ENCODE measurements at regions not wholly inside any gene's neighbourhood (a gene's known extent, or its start where the extent isn't known, plus 50 kb on each side); places are given as distances from the start of the nearest gene placed in this dataset.

DNA sequence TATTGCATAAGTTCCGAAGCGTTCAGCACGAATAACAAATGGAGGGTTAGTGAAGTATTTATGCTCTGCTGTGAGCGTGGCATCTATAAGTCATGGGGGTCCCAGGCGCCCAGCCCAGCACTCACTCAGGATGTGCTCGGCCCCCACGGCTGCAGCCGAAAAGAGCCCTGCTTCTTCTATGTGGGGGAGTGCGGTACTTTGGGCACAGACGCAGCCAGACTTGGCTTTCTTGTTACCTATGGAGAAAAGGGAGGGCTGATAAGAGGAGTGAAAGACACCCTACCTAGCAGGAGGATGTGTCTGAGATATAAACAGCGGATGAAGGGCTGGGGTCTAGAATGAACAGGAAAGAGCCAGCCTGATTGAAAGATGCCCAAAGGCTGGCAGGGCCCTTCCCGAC lies 51.4 kb downstream of the MRPL36 start:
- Histone ChIP-seq H3K4me1 (replicated peaks; ENCODE audit: insufficient read depth) (no peaks in the 10 kb centered on the region), H4K20me1 (ENCODE audit: insufficient read depth) (no peaks in the 10 kb centered on the region; the same call in 1 of the 2 replicates), H3K27me3 (ENCODE audit: insufficient read depth, low read depth) (peaks cover 100% of the 10 kb centered on the region), H3K27ac (no peak overlapping the region), H3K9me3 (ENCODE audit: insufficient read depth, low read depth) (no peaks in the 10 kb centered on the region), H3F3A (ENCODE audit: insufficient read depth, low read depth) (no peaks in the 10 kb centered on the region), H3K4me2 (no peak overlapping the region), H2AFZ (no peak overlapping the region), H3K36me3 (ENCODE audit: low read depth) (no peaks in the 10 kb centered on the region), H3K79me2 (ENCODE audit: low read depth) (no peaks in the 10 kb centered on the region), H3K4me3 (no peak overlapping the region), H3K9me2 (ENCODE audit: insufficient read depth) (no peaks in the 10 kb centered on the region)
- no peak for DNase-seq
- BruUV-seq (replicated peaks), result no TSS peak
- intact Hi-C loops (cut with micrococcal nuclease; ENCODE audit: unreplicated experiment), result no loop called here
- POLR2A ChIA-PET (ENCODE audit: unreplicated experiment), result no interaction called here
- CTCF ChIA-PET, result no interaction called here
- TF ChIP-seq, protein P1, sequence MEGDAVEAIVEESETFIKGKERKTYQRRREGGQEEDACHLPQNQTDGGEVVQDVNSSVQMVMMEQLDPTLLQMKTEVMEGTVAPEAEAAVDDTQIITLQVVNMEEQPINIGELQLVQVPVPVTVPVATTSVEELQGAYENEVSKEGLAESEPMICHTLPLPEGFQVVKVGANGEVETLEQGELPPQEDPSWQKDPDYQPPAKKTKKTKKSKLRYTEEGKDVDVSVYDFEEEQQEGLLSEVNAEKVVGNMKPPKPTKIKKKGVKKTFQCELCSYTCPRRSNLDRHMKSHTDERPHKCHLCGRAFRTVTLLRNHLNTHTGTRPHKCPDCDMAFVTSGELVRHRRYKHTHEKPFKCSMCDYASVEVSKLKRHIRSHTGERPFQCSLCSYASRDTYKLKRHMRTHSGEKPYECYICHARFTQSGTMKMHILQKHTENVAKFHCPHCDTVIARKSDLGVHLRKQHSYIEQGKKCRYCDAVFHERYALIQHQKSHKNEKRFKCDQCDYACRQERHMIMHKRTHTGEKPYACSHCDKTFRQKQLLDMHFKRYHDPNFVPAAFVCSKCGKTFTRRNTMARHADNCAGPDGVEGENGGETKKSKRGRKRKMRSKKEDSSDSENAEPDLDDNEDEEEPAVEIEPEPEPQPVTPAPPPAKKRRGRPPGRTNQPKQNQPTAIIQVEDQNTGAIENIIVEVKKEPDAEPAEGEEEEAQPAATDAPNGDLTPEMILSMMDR (conservative IDR thresholded peaks at IDR 0.05), result no peak
- TF ChIP-seq EZH2 (IDR thresholded peaks at IDR 0.05; ENCODE audit: low read depth), result no peak

DNA sequence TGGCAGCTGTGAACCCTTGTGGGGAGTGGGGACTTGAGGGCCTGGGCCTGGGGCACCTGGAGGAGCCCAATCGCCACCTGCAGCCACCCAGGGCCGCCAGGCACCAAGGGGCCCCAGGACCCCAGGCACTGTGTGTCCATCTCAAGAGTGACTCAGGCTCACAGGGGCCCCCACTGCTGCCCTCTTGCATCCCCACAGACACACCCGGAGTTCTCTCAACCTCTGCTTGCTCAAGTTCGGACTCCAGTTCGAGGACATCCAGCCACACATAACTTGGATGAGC lies 51.9 kb downstream of the MRPL36 start:
- POLR2A ChIA-PET (ENCODE audit: unreplicated experiment), result no interaction called here
- no peak overlapping the region for H3K4me3 ChIP-seq
- no peak overlapping the region for H3K4me2 ChIP-seq
- H3K36me3 ChIP-seq (ENCODE audit: low read depth), result no peaks in the 10 kb centered on the region
- no peaks in the 10 kb centered on the region for H3K9me3 ChIP-seq (ENCODE audit: insufficient read depth, low read depth)
- H3F3A ChIP-seq (ENCODE audit: insufficient read depth, low read depth), result no peaks in the 10 kb centered on the region
- TF ChIP-seq EZH2 (IDR thresholded peaks at IDR 0.05; ENCODE audit: low read depth), result no peak
- TF ChIP-seq, protein P1 (conservative IDR thresholded peaks at IDR 0.05), result no peak
- H3K27me3 ChIP-seq (ENCODE audit: insufficient read depth, low read depth), result peaks cover 100% of the 10 kb centered on the region
- no peaks in the 10 kb centered on the region for H3K9me2 ChIP-seq (ENCODE audit: insufficient read depth)
- DNase-seq, result no peak
- CTCF ChIA-PET, result no interaction called here
- intact Hi-C loops (cut with micrococcal nuclease; ENCODE audit: unreplicated experiment), result no loop called here
- H3K79me2 ChIP-seq (ENCODE audit: low read depth), result no peaks in the 10 kb centered on the region
- no peak overlapping the region for H2AFZ ChIP-seq
- no TSS peak for BruUV-seq (replicated peaks)
- H3K4me1 ChIP-seq (replicated peaks; ENCODE audit: insufficient read depth), result no peaks in the 10 kb centered on the region
- no peaks in the 10 kb centered on the region; the same call in 1 of the 2 replicates for H4K20me1 ChIP-seq (ENCODE audit: insufficient read depth)
- no peak overlapping the region for H3K27ac ChIP-seq

DNA sequence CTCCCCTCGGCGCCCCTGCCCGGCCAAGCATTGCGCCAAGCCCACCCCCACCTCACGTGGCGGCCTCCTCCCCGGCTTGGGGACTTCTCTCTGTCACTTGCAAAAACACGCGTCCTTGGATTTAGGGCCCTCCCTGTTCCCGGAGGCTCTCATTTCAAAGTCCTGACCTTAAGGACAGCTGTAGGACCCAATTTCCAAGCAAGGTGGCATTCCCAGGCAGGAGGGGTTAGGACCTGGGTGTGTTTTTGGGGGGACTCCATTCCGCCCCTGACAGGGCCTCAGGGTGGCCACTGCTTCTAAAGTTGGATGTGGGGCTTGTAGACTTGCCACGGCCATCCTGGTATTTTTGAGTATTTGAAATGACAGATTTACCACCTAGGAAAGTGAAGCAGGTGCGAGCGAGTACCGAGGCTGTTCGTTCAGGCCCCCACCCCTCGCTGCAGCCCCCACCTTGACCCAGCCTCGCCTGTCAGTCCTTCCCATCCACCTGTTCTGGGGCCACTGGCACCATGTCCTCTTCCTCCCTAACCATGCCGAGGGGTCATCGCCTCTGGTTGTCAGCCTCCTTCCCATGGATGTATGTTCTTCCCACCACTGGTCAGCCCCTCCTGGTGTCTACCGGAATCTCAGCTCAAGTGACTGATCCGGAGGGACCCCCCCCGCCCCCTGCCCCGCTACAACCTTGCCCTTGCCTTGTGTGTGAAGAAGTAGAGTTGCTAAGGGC lies 52.4 kb downstream of the MRPL36 start:
- intact Hi-C loops (cut with micrococcal nuclease; ENCODE audit: unreplicated experiment), result no loop called here
- Histone ChIP-seq H3K4me3 (no peak overlapping the region), H3K27me3 (ENCODE audit: insufficient read depth, low read depth) (peaks cover 100% of the 10 kb centered on the region), H3K4me2 (no peak overlapping the region), H3K4me1 (replicated peaks; ENCODE audit: insufficient read depth) (no peaks in the 10 kb centered on the region), H4K20me1 (ENCODE audit: insufficient read depth) (no peaks in the 10 kb centered on the region; the same call in 1 of the 2 replicates), H3K27ac (no peak overlapping the region), H3F3A (ENCODE audit: insufficient read depth, low read depth) (no peaks in the 10 kb centered on the region), H3K79me2 (ENCODE audit: low read depth) (no peaks in the 10 kb centered on the region), H2AFZ (no peak overlapping the region), H3K9me2 (ENCODE audit: insufficient read depth) (no peaks in the 10 kb centered on the region), H3K9me3 (ENCODE audit: insufficient read depth, low read depth) (no peaks in the 10 kb centered on the region; the same call in 1 of the 2 replicates), H3K36me3 (ENCODE audit: low read depth) (no peaks in the 10 kb centered on the region)
- DNase-seq, result no peak
- TF ChIP-seq EZH2 (IDR thresholded peaks at IDR 0.05; ENCODE audit: low read depth), result no peak
- TF ChIP-seq, protein P1 (conservative IDR thresholded peaks at IDR 0.05), result no peak
- POLR2A ChIA-PET (ENCODE audit: unreplicated experiment), result no interaction called here
- CTCF ChIA-PET, result no interaction called here
- BruUV-seq (replicated peaks), result no TSS peak

Measured in PC-9 (cell line).